ENCODE measurements at regions not wholly inside any gene's neighbourhood (a gene's known extent, or its start where the extent isn't known, plus 50 kb on each side); places are given as distances from the start of the nearest gene placed in this dataset.

DNA sequence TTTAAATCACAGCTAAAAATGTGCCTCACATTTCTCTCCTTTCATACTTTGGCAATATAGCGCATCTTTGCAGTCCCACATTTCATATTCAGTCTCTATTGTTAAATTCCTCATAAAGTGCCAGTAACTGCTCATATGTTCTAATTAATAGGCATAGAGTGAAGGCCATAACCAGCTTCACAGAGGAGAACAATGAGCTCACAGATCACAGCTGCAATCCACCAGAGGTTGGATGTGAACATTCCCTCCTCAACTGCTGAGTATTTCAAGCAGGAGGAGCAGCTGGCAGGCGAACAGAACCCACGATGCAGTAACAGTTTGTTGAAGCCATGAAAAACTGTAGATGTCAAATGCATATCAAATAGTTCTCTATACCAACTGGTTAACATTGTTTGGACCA lies 2088.7 kb upstream of the AGA start:
- TF ChIP-seq, protein P1, sequence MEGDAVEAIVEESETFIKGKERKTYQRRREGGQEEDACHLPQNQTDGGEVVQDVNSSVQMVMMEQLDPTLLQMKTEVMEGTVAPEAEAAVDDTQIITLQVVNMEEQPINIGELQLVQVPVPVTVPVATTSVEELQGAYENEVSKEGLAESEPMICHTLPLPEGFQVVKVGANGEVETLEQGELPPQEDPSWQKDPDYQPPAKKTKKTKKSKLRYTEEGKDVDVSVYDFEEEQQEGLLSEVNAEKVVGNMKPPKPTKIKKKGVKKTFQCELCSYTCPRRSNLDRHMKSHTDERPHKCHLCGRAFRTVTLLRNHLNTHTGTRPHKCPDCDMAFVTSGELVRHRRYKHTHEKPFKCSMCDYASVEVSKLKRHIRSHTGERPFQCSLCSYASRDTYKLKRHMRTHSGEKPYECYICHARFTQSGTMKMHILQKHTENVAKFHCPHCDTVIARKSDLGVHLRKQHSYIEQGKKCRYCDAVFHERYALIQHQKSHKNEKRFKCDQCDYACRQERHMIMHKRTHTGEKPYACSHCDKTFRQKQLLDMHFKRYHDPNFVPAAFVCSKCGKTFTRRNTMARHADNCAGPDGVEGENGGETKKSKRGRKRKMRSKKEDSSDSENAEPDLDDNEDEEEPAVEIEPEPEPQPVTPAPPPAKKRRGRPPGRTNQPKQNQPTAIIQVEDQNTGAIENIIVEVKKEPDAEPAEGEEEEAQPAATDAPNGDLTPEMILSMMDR (conservative IDR thresholded peaks at IDR 0.05) = no peak
- no peak for TF ChIP-seq ZFX (IDR thresholded peaks at IDR 0.05)

Measured in C4-2B (cell line).